SKM-1 treated with dmso at 0.1 percent for 144 hours (cell line): ENCODE measurements at regions not wholly inside any gene's neighbourhood (a gene's known extent, or its start where the extent isn't known, plus 50 kb on each side); places are given as distances from the start of the nearest gene placed in this dataset.
"Not testable (repeated sequence)": the region's sequence is repeated elsewhere in the genome, so short reads cannot be mapped to it uniquely, and the experiment has no call there.

Experiments used
- DNase-seq: peaks from one replicate; lab custom pipeline; 2025; ENCODE audit not compliant: unreplicated experiment; lab: John Stamatoyannopoulos, UW

- DNase-seq: no peak
Measured at GRCh38 chrX:122850326-122850725, 333.8 kb upstream of the GRIA3 start.

- DNase-seq: no peak
Measured at GRCh38 chrX:122856205-122856604, 327.9 kb upstream of the GRIA3 start.

- DNase-seq: no peak
Measured at GRCh38 chrX:122857734-122858133, 326.3 kb upstream of the GRIA3 start.

- no peak for DNase-seq
Measured at GRCh38 chrX:122863067-122863466, 321.0 kb upstream of the GRIA3 start.

- DNase-seq: no peak
Measured at GRCh38 chrX:122866532-122866931, 317.5 kb upstream of the GRIA3 start.

GRCh38 chrX:122868631-122869030, 315.4 kb upstream of the GRIA3 start:
- no peak for DNase-seq

GRCh38 chrX:122869171-122869570, 314.9 kb upstream of the GRIA3 start:
- no peak for DNase-seq

- no peak for DNase-seq
Measured at GRCh38 chrX:122878269-122878668, 305.8 kb upstream of the GRIA3 start.

GRCh38 chrX:122880952-122881351, 303.1 kb upstream of the GRIA3 start:
- no peak for DNase-seq

- DNase-seq: no peak
Measured at GRCh38 chrX:122890729-122891128, 293.3 kb upstream of the GRIA3 start.

GRCh38 chrX:122906726-122907125, 277.4 kb upstream of the GRIA3 start:
- DNase-seq: no peak

GRCh38 chrX:122907375-122907774, 276.7 kb upstream of the GRIA3 start:
- no peak for DNase-seq

GRCh38 chrX:122910697-122911096, 273.4 kb upstream of the GRIA3 start:
- no peak for DNase-seq

- no peak for DNase-seq
Measured at GRCh38 chrX:122913134-122913533, 270.9 kb upstream of the GRIA3 start.

- DNase-seq: no peak
Measured at GRCh38 chrX:122913764-122914163, 270.3 kb upstream of the GRIA3 start.

GRCh38 chrX:122914256-122914655, 269.8 kb upstream of the GRIA3 start:
- DNase-seq: no peak

- DNase-seq: no peak
Measured at GRCh38 chrX:122934131-122934530, 249.9 kb upstream of the GRIA3 start.

- no peak for DNase-seq
Measured at GRCh38 chrX:122940199-122940598, 243.9 kb upstream of the GRIA3 start.

- DNase-seq: no peak
Measured at GRCh38 chrX:122941806-122942205, 242.3 kb upstream of the GRIA3 start.

GRCh38 chrX:122943918-122944317, 240.2 kb upstream of the GRIA3 start:
- no peak for DNase-seq

- no peak for DNase-seq
Measured at GRCh38 chrX:122945328-122945727, 238.8 kb upstream of the GRIA3 start.

GRCh38 chrX:122972604-122973003, 211.5 kb upstream of the GRIA3 start:
- no peak for DNase-seq

GRCh38 chrX:122982521-122982920, 201.6 kb upstream of the GRIA3 start:
- DNase-seq: no peak

GRCh38 chrX:123002844-123003243, 181.2 kb upstream of the GRIA3 start:
- DNase-seq: not testable (repeated sequence)
